Liver (tissue), 8 donors: ENCODE measurements at regions not wholly inside any gene's neighbourhood (a gene's known extent, or its start where the extent isn't known, plus 50 kb on each side); places are given as distances from the start of the nearest gene placed in this dataset.

Source experiments
- DNase-seq: peaks from one replicate; pipeline ENCODE4 v3.0.0-alpha.2; 2017; ENCODE audit warnings: low spot score
- H3K27ac ChIP-seq, 2 donors: one replicate each; pipeline ENCODE4 v1.7.0; 2013; ENCODE audit warnings: inconsistent platforms in 2 of 2, low read length in 2 of 2, control low read depth in 1 of 2, low read depth in 1 of 2, mild to moderate bottlenecking in 1 of 2
- H3K27me3 ChIP-seq, 4 donors: one replicate each; pipeline versions ENCODE4 v1.6.1 to v1.7.0; 2013; ENCODE audit warnings: low read length in 3 of 4, inconsistent platforms in 1 of 4, mild to moderate bottlenecking in 1 of 4, moderate library complexity in 1 of 4; ENCODE audit not compliant: control insufficient read depth in 4 of 4, insufficient read depth in 4 of 4
- H3K36me3 ChIP-seq, 4 donors: one replicate each; pipeline versions ENCODE4 v1.6.1 to v1.7.0; 2013; ENCODE audit warnings: low read length in 3 of 4, mild to moderate bottlenecking in 3 of 4, low read depth in 1 of 4, moderate library complexity in 1 of 4; ENCODE audit not compliant: control insufficient read depth in 4 of 4, insufficient read depth in 3 of 4
- H3K4me1 ChIP-seq, 4 donors: one replicate each; pipeline versions ENCODE4 v1.6.1 to v1.7.0; 2013; ENCODE audit warnings: low read length in 3 of 4, mild to moderate bottlenecking in 3 of 4, moderate library complexity in 1 of 4; ENCODE audit not compliant: control insufficient read depth in 4 of 4, insufficient read depth in 4 of 4
- H3K4me3 ChIP-seq, 3 donors: one replicate each; pipeline versions ENCODE4 v1.6.1 to v1.7.0; 2013; ENCODE audit warnings: low read length in 3 of 3, control low read depth in 1 of 3, low read depth in 1 of 3, mild to moderate bottlenecking in 1 of 3
- H3K9ac ChIP-seq, 2 donors: one replicate each; pipeline ENCODE4 v1.7.0; 2013; ENCODE audit warnings: low read length in 2 of 2, mild to moderate bottlenecking in 2 of 2, moderate library complexity in 2 of 2, control low read depth in 1 of 2, low read depth in 1 of 2
- H3K9me3 ChIP-seq, 4 donors: one replicate each; pipeline versions ENCODE4 v1.6.1 to v1.7.0; 2013; ENCODE audit warnings: low read length in 3 of 4; ENCODE audit not compliant: control insufficient read depth in 4 of 4
- ATF3 ChIP-seq: IDR thresholded peaks from 2 replicates; pipeline ENCODE4 v1.6.1; 2016; ENCODE audit warnings: antibody characterized with exemption
- CTCF ChIP-seq: fragments of 150-350 bp; IDR thresholded peaks from 2 replicates; pipeline ENCODE4 v1.5.1; 2017; ENCODE audit warnings: improper control_type of control experiment, low read depth, low read length; ENCODE audit not compliant: missing input control
- EGR1 ChIP-seq, 2 donors: IDR thresholded peaks; 2 replicates each; pipeline ENCODE4 v1.6.1; 2016 to 2018; ENCODE audit warnings: antibody characterized with exemption in 2 of 2, low read depth in 2 of 2
- FOXA1 ChIP-seq: IDR thresholded peaks from 2 replicates; pipeline ENCODE4 v1.6.1; 2016; ENCODE audit warnings: antibody characterized with exemption
- FOXA2 ChIP-seq: IDR thresholded peaks from 2 replicates; pipeline ENCODE4 v1.6.1; 2016; ENCODE audit warnings: antibody characterized with exemption
- GABPA ChIP-seq, 2 donors: IDR thresholded peaks in 1 of 2; conservative IDR thresholded peaks in 1 of 2; 2 replicates each; pipeline ENCODE4 v1.6.1; 2016; ENCODE audit warnings: antibody characterized with exemption in 2 of 2, mild to moderate bottlenecking in 1 of 2, moderate library complexity in 1 of 2
- HNF4A ChIP-seq, 2 donors: conservative IDR thresholded peaks; 2 replicates each; pipeline ENCODE4 v1.6.1; 2016; ENCODE audit warnings: antibody characterized with exemption in 2 of 2, mild to moderate bottlenecking in 2 of 2
- HNF4G ChIP-seq: IDR thresholded peaks from 2 replicates; pipeline ENCODE4 v1.6.1; 2016; ENCODE audit warnings: antibody characterized with exemption
- JUND ChIP-seq, 2 donors: IDR thresholded peaks; 2 replicates each; pipeline ENCODE4 v1.6.1; 2016; ENCODE audit warnings: antibody characterized with exemption in 2 of 2
- MAX ChIP-seq: IDR thresholded peaks from 2 replicates; pipeline ENCODE4 v1.6.1; 2016; ENCODE audit warnings: antibody characterized with exemption
- RAD21 ChIP-seq, 2 donors: IDR thresholded peaks; 2 replicates each; pipeline ENCODE4 v1.6.1; 2016; ENCODE audit warnings: antibody characterized with exemption in 2 of 2, mild to moderate bottlenecking in 2 of 2
- REST ChIP-seq: IDR thresholded peaks from 2 replicates; pipeline ENCODE4 v1.6.1; 2016; ENCODE audit warnings: antibody characterized with exemption, mild to moderate bottlenecking
- RXRA ChIP-seq, 2 donors: IDR thresholded peaks; 2 replicates each; pipeline ENCODE4 v1.6.1; 2017 to 2018; ENCODE audit warnings: antibody characterized with exemption in 2 of 2, mild to moderate bottlenecking in 1 of 2
- SP1 ChIP-seq: IDR thresholded peaks from 2 replicates; pipeline ENCODE4 v1.6.1; 2018; ENCODE audit warnings: antibody characterized with exemption, mild to moderate bottlenecking
- TAF1 ChIP-seq: conservative IDR thresholded peaks from 2 replicates; pipeline ENCODE4 v1.6.1; 2016; ENCODE audit warnings: antibody characterized with exemption, mild to moderate bottlenecking
- YY1 ChIP-seq: IDR thresholded peaks from 2 replicates; pipeline ENCODE4 v1.6.1; 2016; ENCODE audit warnings: antibody characterized with exemption, mild to moderate bottlenecking
- ZBTB33 ChIP-seq: IDR thresholded peaks from 2 replicates; pipeline ENCODE4 v1.6.1; 2016; ENCODE audit warnings: antibody characterized with exemption
- WGBS: extraction: QIAGEN DNeasy Blood & Tissue Kit; methylation state at CpG from one replicate; pipeline ENCODE4 v1.1.7; 2013; 5-methylcytosine and 5-hydroxymethylcytosine counted together
- donor health status: healthy.
- donor health status: healthy.
- donor health status: healthy.
- donor health status: healthy.
- donor health status: healthy.

GRCh38 chr10:85080934-85081333 lies 752.5 kb downstream of the CCSER2 start:
- WGBS = 85% methylated on average over 2 of the region's 2 CpGs
- Histone ChIP-seq H3K4me1 (no peaks in the 10 kb centered on the region), H3K9ac (no peak overlapping the region), H3K9me3 (no peaks in the 10 kb centered on the region), H3K36me3 (no peaks in the 10 kb centered on the region), H3K27ac (no peak overlapping the region), H3K4me3 (no peak overlapping the region), H3K27me3 (no peaks in the 10 kb centered on the region)
- no peak for DNase-seq
- TF ChIP-seq YY1 (no peak), JUND (IDR thresholded peaks at IDR 0.05) (no peak), FOXA1 (no peak), RXRA (IDR thresholded peaks at IDR 0.05) (no peak), SP1 (no peak), FOXA2 (no peak), EGR1 (IDR thresholded peaks at IDR 0.05; ENCODE audit: low read depth in 2 of 2) (no peak), ATF3 (no peak), REST (no peak), HNF4G (no peak), MAX (no peak), GABPA (IDR thresholded peaks at IDR 0.05 in 1 of 2, conservative IDR thresholded peaks at IDR 0.05 in 1 of 2) (no peak), ZBTB33 (no peak), RAD21 (IDR thresholded peaks at IDR 0.05) (peak; percentile 14 to 54), CTCF (peak; percentile 14)

GRCh38 chr10:85098835-85099521 lies 770.6 kb downstream of the CCSER2 start:
- Histone ChIP-seq H3K27ac (no peak overlapping the region), H3K4me1 (no peaks in the 10 kb centered on the region), H3K27me3 (no peaks in the 10 kb centered on the region), H3K9ac (no peak overlapping the region), H3K36me3 (no peaks in the 10 kb centered on the region), H3K4me3 (no peak overlapping the region), H3K9me3 (no peaks in the 10 kb centered on the region)
- 89% methylated on average over 3 of the region's 3 CpGs for WGBS
- DNase-seq = no peak
- TF ChIP-seq HNF4A (conservative IDR thresholded peaks at IDR 0.05) (no peak), GABPA (IDR thresholded peaks at IDR 0.05 in 1 of 2, conservative IDR thresholded peaks at IDR 0.05 in 1 of 2) (no peak), MAX (no peak), SP1 (no peak), CTCF (no peak), JUND (IDR thresholded peaks at IDR 0.05) (no peak), ATF3 (no peak), YY1 (no peak), EGR1 (IDR thresholded peaks at IDR 0.05; ENCODE audit: low read depth in 2 of 2) (no peak), HNF4G (no peak), FOXA1 (no peak), RAD21 (IDR thresholded peaks at IDR 0.05) (no peak), TAF1 (no peak)
